GM21447 (cell line): ENCODE measurements at regions not wholly inside any gene's neighbourhood (a gene's known extent, or its start where the extent isn't known, plus 50 kb on each side); places are given as distances from the start of the nearest gene placed in this dataset.

ENCODE experiments used
- ATAC-seq: cut with Tn5 transposase; IDR thresholded peaks from one replicate; pipeline ENCODE4 v1.9.1; 2021; ENCODE audit not compliant: unreplicated experiment

DNA sequence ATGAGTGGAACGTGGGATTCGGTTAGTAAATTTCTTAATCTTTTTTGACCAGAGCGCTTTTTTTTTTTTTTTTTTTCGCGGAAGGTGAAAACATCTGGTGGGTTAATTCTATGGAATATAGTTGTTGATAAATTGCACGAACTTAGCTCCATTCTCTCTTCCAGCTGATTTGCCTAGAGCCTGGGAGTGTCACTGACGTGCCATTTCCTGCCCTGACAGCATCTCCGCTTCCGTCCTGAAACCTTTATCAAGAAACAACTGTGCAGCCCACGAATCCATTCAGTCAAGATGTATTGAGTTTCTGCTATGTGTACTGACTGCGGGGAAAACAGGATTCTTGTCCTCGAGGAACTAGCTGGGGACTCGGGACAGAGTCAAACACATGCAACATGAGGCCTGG, 59.5 kb upstream of the TGM3 start:
- no peak for ATAC-seq

DNA sequence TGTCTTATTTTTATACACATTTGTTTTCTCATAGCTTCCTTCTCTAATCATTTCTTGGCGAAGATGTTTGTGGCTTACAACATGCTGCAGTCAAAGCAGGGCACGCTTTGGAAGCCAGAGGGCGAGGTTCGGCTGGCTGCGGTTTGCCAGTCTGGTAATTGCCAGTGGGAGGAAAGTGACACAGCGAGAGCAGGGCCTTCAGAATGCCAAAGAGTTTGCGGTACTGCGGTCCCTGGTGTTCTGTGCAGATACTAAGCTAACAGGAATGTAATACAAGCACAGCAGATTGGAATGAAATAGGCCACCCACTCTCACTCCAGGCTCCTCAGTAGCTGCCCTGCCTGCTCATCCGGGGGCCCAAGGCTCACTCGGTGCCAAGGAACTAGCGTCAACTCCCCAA, 58.7 kb upstream of the TGM3 start:
- ATAC-seq: no peak

DNA sequence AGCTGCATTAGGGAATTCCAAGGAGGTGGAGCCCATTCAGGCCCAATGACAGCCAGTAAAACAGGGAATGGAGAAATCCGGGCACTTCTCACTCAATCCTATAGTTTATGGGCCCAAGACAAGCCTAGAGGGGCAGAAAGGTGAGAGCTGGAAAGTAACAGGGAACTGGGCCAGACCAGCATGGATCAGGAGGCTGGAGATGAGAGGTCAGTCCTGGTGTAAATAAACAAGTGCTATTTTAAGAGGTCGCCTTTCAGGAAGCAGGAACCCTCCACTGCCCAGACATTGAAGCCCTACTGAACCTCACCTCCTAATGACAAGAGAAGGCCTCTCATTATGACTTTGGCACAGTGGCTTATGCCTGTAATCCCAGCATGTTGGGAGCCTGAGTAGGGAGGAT, 57.2 kb upstream of the TGM3 start:
- ATAC-seq: no peak

DNA sequence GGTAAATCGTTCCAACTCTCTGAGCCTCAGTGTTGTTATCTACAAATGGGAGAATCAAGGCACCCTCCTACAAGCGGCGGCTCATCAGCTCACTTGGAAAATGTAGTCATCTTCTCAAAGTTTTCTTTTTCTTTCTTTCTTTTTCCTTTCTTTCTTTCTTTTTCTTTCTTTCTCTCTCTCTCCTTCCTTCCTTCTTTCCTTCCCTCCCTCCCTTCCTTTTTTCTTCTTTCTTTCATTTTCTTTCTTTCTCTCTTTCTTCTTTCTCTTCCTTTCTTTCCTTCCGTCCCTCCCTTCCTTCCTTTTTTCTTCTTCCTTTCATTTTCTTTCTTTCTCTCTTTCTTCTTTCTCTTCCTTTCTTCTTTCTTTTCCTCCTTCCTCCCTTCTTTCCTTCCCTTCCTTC, 55.0 kb upstream of the TGM3 start:
- no peak for ATAC-seq

DNA sequence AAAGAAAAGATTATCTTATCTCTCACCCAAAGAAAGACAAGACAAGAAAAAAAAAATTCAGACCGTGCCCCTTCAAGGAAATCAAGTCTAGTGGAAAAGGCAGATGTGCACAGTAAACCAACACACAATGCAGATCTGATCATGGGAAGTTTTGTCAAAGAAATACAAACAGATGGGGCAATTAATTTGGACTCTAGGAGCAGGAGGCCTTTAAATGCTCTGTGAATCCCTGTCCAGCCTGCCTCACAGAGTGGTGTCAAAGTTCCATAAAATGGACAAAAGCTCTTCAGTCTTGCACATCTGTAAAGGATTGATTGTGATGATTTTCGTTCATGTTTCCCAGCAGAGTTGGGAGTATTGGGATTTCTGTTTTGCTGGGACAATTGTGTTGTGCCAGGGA, 53.1 kb upstream of the TGM3 start:
- ATAC-seq: no peak

DNA sequence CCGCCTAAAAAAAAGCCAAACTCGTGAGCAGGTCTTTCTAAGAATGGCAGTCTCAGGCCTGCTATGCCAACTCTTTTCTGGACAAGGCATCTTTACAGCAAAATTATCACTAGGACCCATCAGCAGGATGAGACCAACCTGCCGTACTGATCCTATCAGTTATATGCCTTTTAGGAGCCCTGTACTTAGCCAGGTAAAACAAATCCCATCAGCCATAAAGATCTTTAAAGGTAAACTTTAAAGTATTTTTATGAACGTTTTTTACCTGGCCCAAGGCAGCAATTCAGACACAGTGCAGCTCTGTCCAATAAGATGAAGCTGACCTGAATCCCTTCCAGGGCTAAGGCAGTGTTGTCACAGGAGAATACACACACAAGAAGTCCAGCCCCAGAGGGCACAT, 51.3 kb upstream of the TGM3 start:
- ATAC-seq: no peak

DNA sequence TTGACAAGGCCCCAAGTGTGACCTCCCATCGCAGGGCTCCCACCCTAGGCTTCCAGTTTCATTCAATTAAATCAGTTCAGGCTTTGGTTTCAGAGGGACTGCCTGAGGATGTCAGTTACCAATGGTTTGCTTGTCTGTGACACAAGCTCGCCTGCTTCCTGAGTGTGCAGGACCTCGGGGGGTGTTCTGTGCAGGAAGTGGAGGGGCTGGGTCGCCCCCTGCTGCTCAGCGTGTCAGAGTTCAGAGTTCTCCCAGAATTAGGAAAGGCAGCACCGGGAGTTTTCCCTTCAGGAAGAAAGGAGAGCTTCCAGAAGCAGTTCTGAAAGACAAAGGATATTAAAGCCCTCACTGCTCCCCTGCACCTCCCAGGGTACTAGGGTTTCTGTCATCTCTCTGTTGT, 50.8 kb upstream of the TGM3 start:
- no peak for ATAC-seq

DNA sequence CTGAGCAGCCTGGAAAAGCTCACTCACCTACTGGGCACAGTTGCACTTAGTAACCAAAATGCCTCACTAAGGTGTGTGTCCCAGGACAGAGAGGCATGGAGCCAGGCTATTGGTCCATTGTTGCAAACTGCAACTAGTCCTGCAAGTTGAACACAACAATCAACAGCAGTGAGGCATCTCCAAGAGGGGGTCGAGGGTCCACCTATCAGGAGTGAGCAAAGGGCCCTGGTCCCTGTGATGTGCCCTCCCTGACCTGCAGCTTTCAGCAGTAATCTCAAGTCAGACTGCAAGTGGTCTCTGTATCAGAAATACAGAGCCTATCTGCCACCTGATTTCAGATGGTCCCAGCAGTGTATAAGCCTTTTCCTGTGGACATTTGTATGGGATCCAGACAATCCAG, 50.2 kb upstream of the TGM3 start:
- ATAC-seq: no peak
